Mucosa of descending colon (tissue), 3 donors: ENCODE measurements at regions not wholly inside any gene's neighbourhood (a gene's known extent, or its start where the extent isn't known, plus 50 kb on each side); places are given as distances from the start of the nearest gene placed in this dataset.
"Not testable (repeated sequence)": the region's sequence is repeated elsewhere in the genome, so short reads cannot be mapped to it uniquely, and the experiment has no call there.

Experiments used
- ATAC-seq: fragments of 200-7000 bp; cut with Tn5 transposase; one replicate; pipeline ENCODE4 v1.9.1; 2020; ENCODE audit warnings: mild to moderate bottlenecking, moderate library complexity
- DNase-seq, 3 donors: peaks; one replicate each; pipeline ENCODE4 v3.0.0-alpha.2; 2020
- H3K36me3 ChIP-seq: fragments of 200-600 bp; one replicate; pipeline ENCODE4 v1.8.0; 2021; ENCODE audit warnings: low read depth, mild to moderate bottlenecking
- H3K4me1 ChIP-seq: fragments of 200-600 bp; one replicate; pipeline ENCODE4 v1.8.0; 2021; ENCODE audit warnings: low read depth, mild to moderate bottlenecking
- H3K4me3 ChIP-seq: fragments of 200-600 bp; one replicate; pipeline ENCODE4 v1.8.0; 2021; ENCODE audit warnings: mild to moderate bottlenecking
- H3K9me3 ChIP-seq: fragments of 200-600 bp; one replicate; pipeline ENCODE4 v1.8.0; 2021; ENCODE audit warnings: mild to moderate bottlenecking
- intact Hi-C, 2 donors: fragments of 100-400 bp; cut with DNase I in 1 of 2; cut with micrococcal nuclease in 1 of 2; formaldehyde crosslinking; loops; one replicate each; pipeline versions ENCODE4 v1.11.0 to v1.11.1; 2022; cut with DNase I, micrococcal nuclease
- TF ChIP-seq, protein P1 (sequence below): fragments of 200-600 bp; IDR thresholded peaks from one replicate; pipeline ENCODE4 v1.8.0; 2022; ENCODE audit warnings: antibody characterized with exemption, mild to moderate bottlenecking
- donor health status: DM: no; HTN: no; CAD: no; lungs with moderate emphysema.
- donor health status: DM: no; HTN: no; CAD: no.
- donor health status: DM: no; HTN: yes; CAD: no.

DNA sequence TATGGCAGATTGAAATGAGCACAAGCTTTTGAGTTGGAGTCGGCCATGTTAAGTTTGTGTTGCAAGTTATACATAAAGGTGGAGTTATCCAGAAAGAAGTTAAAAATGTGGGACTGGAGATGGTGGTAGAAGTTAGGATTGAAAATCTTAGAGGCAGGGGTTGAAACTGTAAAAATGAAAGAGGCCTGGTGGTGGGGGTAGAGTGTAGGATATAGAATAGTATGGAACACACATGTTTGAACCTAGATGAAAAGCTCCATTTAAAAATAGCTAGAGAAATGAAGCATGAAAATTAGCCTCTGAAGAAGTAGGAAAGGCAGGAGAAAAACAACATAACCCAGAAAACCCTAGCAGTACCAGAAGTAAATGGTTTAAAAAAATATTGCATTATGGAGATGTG lies 131.8 kb upstream of the ENPEP start:
- ATAC-seq (peak; percentile 60), DNase-seq (peak in 1 of 3 donors; percentile 72)
- Histone ChIP-seq H3K9me3 (no peaks in the 10 kb centered on the region), H3K4me1 (no peaks in the 10 kb centered on the region), H3K4me3 (no peak overlapping the region), H3K36me3 (no peaks in the 10 kb centered on the region)
- intact Hi-C loops, result loop anchor here in 1 of 2 donors (5.0 kb wide), 1 partner anchor 163 kb away; no protein-coding TSS in a partner anchor
- TF ChIP-seq, protein P1, sequence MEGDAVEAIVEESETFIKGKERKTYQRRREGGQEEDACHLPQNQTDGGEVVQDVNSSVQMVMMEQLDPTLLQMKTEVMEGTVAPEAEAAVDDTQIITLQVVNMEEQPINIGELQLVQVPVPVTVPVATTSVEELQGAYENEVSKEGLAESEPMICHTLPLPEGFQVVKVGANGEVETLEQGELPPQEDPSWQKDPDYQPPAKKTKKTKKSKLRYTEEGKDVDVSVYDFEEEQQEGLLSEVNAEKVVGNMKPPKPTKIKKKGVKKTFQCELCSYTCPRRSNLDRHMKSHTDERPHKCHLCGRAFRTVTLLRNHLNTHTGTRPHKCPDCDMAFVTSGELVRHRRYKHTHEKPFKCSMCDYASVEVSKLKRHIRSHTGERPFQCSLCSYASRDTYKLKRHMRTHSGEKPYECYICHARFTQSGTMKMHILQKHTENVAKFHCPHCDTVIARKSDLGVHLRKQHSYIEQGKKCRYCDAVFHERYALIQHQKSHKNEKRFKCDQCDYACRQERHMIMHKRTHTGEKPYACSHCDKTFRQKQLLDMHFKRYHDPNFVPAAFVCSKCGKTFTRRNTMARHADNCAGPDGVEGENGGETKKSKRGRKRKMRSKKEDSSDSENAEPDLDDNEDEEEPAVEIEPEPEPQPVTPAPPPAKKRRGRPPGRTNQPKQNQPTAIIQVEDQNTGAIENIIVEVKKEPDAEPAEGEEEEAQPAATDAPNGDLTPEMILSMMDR, result no peak

DNA sequence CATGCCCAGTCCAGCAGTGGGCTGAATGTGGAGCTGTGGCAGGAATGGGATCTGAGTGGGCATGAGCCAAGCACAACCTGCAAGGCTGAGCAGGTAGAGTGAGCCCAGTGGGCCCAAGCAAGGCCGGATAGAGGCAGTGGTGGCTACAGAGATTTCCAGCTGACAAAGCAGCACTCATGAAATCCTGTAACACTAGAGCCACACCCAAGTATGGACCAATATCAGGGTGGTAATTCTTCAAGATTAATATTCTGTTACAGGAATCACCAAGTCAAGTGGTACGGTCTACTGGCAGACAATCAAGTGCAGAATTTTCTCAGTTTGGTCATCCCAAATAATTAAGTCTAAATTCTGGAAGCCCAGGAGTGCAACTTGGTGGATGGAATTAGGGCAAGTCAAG lies 132.4 kb upstream of the ENPEP start:
- no peak for DNase-seq
- H3K9me3 ChIP-seq, result no peaks in the 10 kb centered on the region
- TF ChIP-seq, protein P1, result no peak
- no peaks in the 10 kb centered on the region for H3K36me3 ChIP-seq
- no peaks in the 10 kb centered on the region for H3K4me1 ChIP-seq
- ATAC-seq, result no peak
- intact Hi-C loops, result loop anchor here in 1 of 2 donors (5.0 kb wide), 1 partner anchor 164 kb away; no protein-coding TSS in a partner anchor
- no peak overlapping the region for H3K4me3 ChIP-seq

DNA sequence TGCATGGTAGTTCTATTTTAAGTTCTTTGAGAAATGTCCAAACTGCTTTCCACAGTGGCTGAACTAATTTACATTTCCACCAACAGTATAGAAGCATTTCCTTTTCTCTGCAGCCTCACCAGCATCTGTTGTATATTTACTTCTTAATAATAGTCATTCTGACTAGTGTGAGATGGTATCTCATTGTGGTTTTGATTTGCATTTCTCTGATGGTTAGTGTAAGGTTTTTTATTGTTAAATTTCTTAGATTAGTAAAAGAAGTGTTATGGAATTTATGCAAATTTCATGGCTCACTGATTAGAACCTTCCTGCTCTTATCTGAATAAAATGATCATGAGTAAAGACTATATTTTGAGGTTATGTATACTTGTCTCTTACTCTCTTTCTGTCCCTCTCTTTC lies 134.8 kb upstream of the ENPEP start:
- intact Hi-C loops, result loop anchor here in 1 of 2 donors (5.0 kb wide), 1 partner anchor 166 kb away; no protein-coding TSS in a partner anchor
- H3K9me3 ChIP-seq, H3K4me1 ChIP-seq, H3K4me3 ChIP-seq, ATAC-seq, H3K36me3 ChIP-seq, DNase-seq: not testable (repeated sequence)

DNA sequence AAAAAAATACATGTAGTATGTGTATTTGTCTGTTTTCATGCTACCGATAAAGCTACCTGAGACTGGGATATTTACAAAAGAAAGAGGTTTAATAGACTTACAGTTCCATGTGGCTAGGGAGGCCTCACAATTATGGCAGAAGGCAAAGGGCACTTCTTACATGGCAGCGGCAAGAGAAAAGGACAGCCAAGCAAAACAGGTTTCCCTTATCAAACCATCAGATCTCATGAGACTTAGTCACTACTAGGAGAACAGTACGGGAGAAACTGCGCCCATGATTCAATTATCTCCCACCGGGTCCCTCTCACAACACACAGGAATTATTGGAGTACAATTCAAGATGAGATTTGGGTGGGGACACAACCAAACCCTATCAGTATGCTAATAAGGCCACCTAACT lies 137.0 kb upstream of the ELOVL6 start:
- intact Hi-C loops, result no loop called here
- ATAC-seq (no peak), DNase-seq (no peak)
- H3K36me3 ChIP-seq, result no peaks in the 10 kb centered on the region
- no peak overlapping the region for H3K4me3 ChIP-seq
- TF ChIP-seq, protein P1, result no peak
- no peaks in the 10 kb centered on the region for H3K9me3 ChIP-seq
- no peaks in the 10 kb centered on the region for H3K4me1 ChIP-seq

DNA sequence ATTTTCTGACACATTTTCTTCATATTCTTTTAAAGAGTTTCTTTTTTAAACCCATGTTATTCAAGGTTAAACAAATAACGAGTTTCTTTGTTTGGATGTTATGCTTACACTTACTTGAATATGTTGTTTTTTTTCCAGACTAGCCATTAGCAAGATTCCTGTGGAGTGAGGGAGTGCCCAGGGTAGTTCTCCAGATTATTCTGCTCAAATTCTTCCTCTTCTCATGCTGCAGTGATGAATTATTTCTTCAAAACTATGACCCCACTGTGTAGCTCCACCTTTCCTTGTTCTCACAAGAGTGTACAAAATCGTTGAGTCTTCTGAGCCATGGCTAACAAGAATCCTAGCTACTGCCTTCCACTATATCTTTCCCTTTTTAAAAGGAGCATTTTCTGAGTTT lies 134.1 kb upstream of the ELOVL6 start:
- Histone ChIP-seq H3K4me1 (no peaks in the 10 kb centered on the region), H3K36me3 (no peaks in the 10 kb centered on the region), H3K9me3 (no peaks in the 10 kb centered on the region), H3K4me3 (no peak overlapping the region)
- no peak for ATAC-seq
- TF ChIP-seq, protein P1, result no peak
- DNase-seq, result no peak
- intact Hi-C loops, result no loop called here

DNA sequence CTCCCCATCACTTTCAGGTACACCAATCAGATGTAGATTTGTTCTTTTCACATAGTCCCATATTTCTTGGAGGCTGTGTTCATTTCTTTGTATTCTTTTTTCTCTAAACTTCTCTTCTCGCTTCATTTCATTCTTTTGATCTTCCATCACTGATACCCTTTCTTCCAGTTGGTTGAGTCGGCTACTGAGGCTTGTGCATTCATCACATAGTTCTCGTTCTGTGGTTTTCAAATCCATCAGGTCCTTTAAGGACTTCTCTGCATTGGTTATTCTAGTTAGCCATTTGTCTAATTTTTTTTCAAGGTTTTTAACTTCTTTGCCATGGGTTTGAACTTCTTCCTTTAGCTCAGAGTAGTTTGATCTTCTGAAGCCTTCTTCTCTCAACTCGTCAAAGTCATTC lies 128.0 kb upstream of the ELOVL6 start:
- H3K36me3 ChIP-seq, intact Hi-C loops, H3K4me3 ChIP-seq, ATAC-seq, H3K4me1 ChIP-seq, H3K9me3 ChIP-seq, DNase-seq: not testable (repeated sequence)

DNA sequence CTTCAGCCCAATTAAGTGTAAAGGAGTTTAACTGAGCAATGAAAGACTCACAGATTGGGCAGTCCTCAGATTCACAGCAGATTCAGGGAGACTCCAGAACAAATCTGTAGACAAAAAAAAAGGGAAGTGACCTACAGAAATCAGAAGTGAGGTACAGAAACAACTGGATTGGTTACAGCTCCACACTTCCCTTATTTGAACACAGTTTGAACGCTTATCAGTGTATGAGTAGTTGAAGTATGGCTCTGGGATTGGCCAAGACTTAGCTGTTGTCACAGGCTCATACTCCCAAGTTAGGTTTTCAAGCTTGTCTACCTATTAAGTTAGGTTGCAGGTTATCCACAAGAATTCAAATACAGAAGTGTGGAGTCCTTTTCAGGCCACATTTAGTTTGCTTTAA lies 112.4 kb upstream of the ELOVL6 start:
- Histone ChIP-seq H3K36me3 (no peaks in the 10 kb centered on the region), H3K4me1 (no peaks in the 10 kb centered on the region), H3K4me3 (no peak overlapping the region), H3K9me3 (no peaks in the 10 kb centered on the region)
- TF ChIP-seq, protein P1, result no peak
- intact Hi-C loops, result loop anchor here in 1 of 2 donors (10.0 kb wide), 1 partner anchor 204 kb away; no protein-coding TSS in a partner anchor
- ATAC-seq (no peak), DNase-seq (no peak)
